SH-SY5Y (cell line): ENCODE measurements at regions not wholly inside any gene's neighbourhood (a gene's known extent, or its start where the extent isn't known, plus 50 kb on each side); places are given as distances from the start of the nearest gene placed in this dataset.

Source experiments
- GATA2 ChIP-seq: IDR thresholded peaks from 2 replicates; pipeline ENCODE4 v1.6.1; 2011; ENCODE audit warnings: mild to moderate bottlenecking, low read depth, low read length
- GATA3 ChIP-seq: IDR thresholded peaks from 2 replicates; pipeline ENCODE4 v1.6.1; 2011; ENCODE audit warnings: low read depth, mild to moderate bottlenecking, low read length, moderate library complexity

DNA sequence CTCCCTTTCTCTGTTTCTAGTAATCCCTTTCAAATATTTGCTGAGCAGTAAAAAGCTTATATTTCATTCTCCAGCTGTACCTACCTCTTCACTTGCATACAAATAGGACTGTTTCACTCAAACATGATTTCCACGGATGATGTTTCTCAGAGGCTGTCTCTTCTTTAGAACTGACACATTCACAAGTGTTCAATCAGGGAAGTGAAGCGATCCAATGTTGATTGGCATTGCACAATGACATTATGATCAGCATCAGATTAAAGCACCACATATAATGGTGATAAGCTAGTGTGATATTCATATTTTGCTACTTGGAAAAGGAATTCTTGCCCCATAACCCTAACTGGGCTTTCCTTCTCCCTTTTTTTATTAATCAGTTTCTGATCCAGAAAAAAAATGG is 681.8 kb downstream of the TBC1D32 start:
- TF ChIP-seq GATA2 (no peak), GATA3 (no peak)

- TF ChIP-seq GATA3 (no peak), GATA2 (no peak)
These were observed 685.6 kb downstream of the TBC1D32 start for GRCh38 chr6:120648713-120649112.

DNA sequence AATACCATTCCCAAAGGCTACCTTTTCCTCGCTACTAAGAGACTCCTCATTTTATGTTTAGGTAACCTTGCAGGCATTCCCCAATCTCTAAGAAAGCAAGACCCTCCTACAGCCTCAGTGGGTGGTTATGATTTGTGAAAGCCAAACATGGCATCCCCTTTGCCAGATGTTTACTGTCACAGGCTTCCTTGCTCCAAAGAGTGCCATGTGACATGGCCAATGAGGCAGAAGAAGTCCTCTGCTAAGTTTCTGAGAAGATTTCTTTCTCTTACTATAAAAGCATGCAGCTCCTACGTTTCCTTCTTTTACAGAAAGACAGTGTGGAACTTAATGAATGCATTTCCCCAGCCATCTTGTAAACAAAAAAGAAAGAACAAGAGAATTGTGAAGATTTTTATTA is 688.2 kb downstream of the TBC1D32 start:
- TF ChIP-seq GATA3 (no peak), GATA2 (no peak)

GRCh38 chr6:120632975-120633374 is 701.3 kb downstream of the TBC1D32 start:
- TF ChIP-seq GATA2, result no peak
- no peak for TF ChIP-seq GATA3

- TF ChIP-seq GATA3 (no peak), GATA2 (no peak)
These were observed 706.7 kb downstream of the TBC1D32 start for GRCh38 chr6:120627612-120628011.

GRCh38 chr6:120622127-120622631 is 712.1 kb downstream of the TBC1D32 start:
- TF ChIP-seq GATA3 (no peak), GATA2 (no peak)

GRCh38 chr6:120620900-120621299 is 713.4 kb downstream of the TBC1D32 start:
- TF ChIP-seq GATA3, result no peak
- no peak for TF ChIP-seq GATA2

GRCh38 chr6:120615238-120615637 is 719.0 kb downstream of the TBC1D32 start:
- TF ChIP-seq GATA2 (no peak), GATA3 (no peak)

- no peak for TF ChIP-seq GATA2
- no peak for TF ChIP-seq GATA3
These were observed 719.6 kb downstream of the TBC1D32 start for GRCh38 chr6:120614723-120615122.

- no peak for TF ChIP-seq GATA3
- no peak for TF ChIP-seq GATA2
These were observed 725.5 kb downstream of the TBC1D32 start for GRCh38 chr6:120608826-120609225.

- TF ChIP-seq GATA3 (no peak), GATA2 (no peak)
These were observed 727.5 kb downstream of the TBC1D32 start for GRCh38 chr6:120606743-120607142.

- no peak for TF ChIP-seq GATA3
- TF ChIP-seq GATA2, result no peak
These were observed 729.8 kb downstream of the TBC1D32 start for GRCh38 chr6:120604510-120604909.

DNA sequence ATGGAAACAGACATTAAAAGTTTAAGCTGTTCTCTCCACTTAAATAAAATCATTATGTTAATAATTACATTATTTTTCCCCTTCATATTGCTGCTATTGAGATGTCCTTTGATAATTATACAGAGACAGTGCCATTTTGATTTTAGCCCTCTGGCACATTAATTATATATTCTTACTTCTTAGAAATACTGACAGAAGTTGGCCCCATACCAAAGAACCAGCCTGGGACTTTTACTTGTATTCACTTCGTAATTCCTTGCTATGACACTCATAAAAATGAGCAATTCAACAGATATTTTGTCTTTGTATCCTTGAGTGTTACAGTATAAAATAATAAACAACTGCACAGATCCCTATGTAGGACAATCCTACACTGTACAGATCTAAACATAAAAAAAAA is 743.7 kb downstream of the TBC1D32 start:
- TF ChIP-seq GATA2, result no peak
- TF ChIP-seq GATA3, result no peak

DNA sequence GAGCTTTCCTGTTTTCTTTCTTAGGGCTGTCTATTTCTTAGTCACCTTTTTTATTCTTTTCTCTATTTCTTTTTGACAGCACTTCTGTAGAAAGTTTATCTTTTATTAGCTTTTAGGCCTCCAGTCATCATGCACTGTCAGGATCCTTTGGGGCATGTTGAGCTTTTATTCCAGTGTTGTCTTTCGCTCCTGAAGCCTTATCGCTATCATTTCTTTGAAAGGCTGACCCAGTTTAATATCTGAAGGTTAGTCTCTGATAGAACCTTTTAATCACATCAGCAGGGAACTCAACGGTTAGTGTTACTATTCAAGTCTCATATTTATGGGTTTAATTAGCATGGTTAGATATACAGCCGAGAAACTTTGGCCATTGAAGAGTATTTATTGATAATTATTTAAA is 745.9 kb downstream of the TBC1D32 start:
- TF ChIP-seq GATA3, result no peak
- no peak for TF ChIP-seq GATA2

DNA sequence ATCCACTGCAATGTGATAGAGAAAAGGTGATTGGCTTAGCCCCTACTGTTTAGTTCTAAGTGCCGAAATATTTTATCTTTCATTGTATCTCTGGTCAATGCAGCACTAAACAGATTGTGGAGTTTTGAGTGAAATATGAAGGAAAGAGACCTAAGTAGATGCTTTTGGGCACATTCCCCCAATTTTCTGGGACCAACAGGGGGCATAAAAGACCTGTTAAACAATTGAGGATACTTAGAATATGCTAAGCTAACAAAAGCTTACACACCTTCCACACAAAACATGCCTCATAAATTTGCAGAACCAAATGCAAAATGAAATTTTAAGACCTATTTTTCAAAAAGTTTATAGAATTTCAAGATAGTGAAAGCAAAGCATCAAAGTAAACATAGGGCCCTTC is 746.9 kb downstream of the TBC1D32 start:
- TF ChIP-seq GATA3 (no peak), GATA2 (no peak)
